RWPE2 (cell line): ENCODE measurements at regions not wholly inside any gene's neighbourhood (a gene's known extent, or its start where the extent isn't known, plus 50 kb on each side); places are given as distances from the start of the nearest gene placed in this dataset.

Experiments used
- ATAC-seq: fragments of 200-7000 bp; cut with Tn5 transposase; 3 replicates; pipeline ENCODE4 v1.9.1; 2021; ENCODE audit warnings: low read depth
- DNase-seq: peaks from one replicate; pipeline ENCODE4 v3.0.0-alpha.2; 2020; ENCODE audit warnings: low spot score
- H3K27ac ChIP-seq: fragments of 450-650 bp; 2 replicates; pipeline ENCODE4 v1.5.1; 2017; ENCODE audit warnings: mild to moderate bottlenecking; ENCODE audit not compliant: poor library complexity, severe bottlenecking
- H3K27me3 ChIP-seq: fragments of 250-450 bp; sonication (Bioruptor Pico); 2 replicates; pipeline ENCODE4 v1.5.1; 2021; ENCODE audit warnings: mild to moderate bottlenecking, moderate library complexity; ENCODE audit not compliant: insufficient read depth, poor library complexity, severe bottlenecking
- H3K36me3 ChIP-seq: fragments of 250-450 bp; sonication (Bioruptor Pico); 2 replicates; pipeline ENCODE4 v1.5.1; 2020; ENCODE audit warnings: low read depth, mild to moderate bottlenecking, moderate library complexity
- H3K4me1 ChIP-seq: fragments of 250-450 bp; sonication (Bioruptor Pico); 2 replicates; pipeline ENCODE4 v1.5.1; 2021; ENCODE audit warnings: mild to moderate bottlenecking, moderate library complexity; ENCODE audit not compliant: insufficient read depth, poor library complexity, severe bottlenecking
- H3K4me3 ChIP-seq: fragments of 250-450 bp; sonication (Bioruptor Pico); 2 replicates; pipeline ENCODE4 v1.5.1; 2021; ENCODE audit warnings: mild to moderate bottlenecking, moderate library complexity; ENCODE audit not compliant: severe bottlenecking
- H3K9me3 ChIP-seq: fragments of 250-450 bp; sonication (Bioruptor Pico); 2 replicates; pipeline ENCODE4 v1.5.1; 2021; ENCODE audit warnings: mild to moderate bottlenecking, moderate library complexity; ENCODE audit not compliant: severe bottlenecking
- CTCF ChIP-seq: fragments of 450-650 bp; IDR thresholded peaks from one replicate; pipeline ENCODE4 v1.5.1; 2017; ENCODE audit warnings: mild to moderate bottlenecking, moderate library complexity; ENCODE audit not compliant: poor library complexity, severe bottlenecking

GRCh38 chr2:104528101-104528500, 325.8 kb upstream of the POU3F3 start:
- H3K4me1 ChIP-seq, result no peaks in the 10 kb centered on the region
- no peak overlapping the region for H3K27ac ChIP-seq
- DNase-seq, result no peak
- TF ChIP-seq CTCF, result no peak
- no peaks in the 10 kb centered on the region for H3K36me3 ChIP-seq
- no peaks in the 10 kb centered on the region for H3K9me3 ChIP-seq
- H3K4me3 ChIP-seq, result no peak overlapping the region
- H3K27me3 ChIP-seq, result peaks cover 7% of the 10 kb centered on the region
- no peak for ATAC-seq

DNA sequence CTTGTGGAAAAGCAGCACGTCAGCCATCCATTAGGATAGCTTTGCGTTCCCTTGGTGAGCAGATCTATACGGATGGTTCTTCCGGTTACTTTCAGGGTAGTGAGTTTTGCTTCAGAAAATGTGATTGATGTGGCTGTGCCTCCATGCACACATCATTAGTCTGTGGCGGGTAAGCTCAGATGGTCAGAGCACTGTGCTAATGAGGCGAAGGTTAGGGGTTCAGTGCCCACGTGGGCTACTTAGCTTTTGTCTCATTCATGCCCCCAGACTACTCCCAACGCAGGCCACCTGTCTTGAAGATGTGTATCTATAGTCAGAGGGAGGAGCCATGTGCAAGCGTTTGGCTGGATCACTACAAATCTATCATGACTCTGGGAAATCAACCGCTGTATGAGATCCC, 322.8 kb upstream of the POU3F3 start:
- H3K4me1 ChIP-seq, result no peaks in the 10 kb centered on the region
- peaks cover 7% of the 10 kb centered on the region for H3K27me3 ChIP-seq
- no peaks in the 10 kb centered on the region for H3K9me3 ChIP-seq
- ATAC-seq (no peak), DNase-seq (no peak)
- no peak overlapping the region for H3K4me3 ChIP-seq
- no peak for TF ChIP-seq CTCF
- H3K36me3 ChIP-seq, result no peaks in the 10 kb centered on the region
- H3K27ac ChIP-seq, result no peak overlapping the region

GRCh38 chr2:104537116-104537515, 316.8 kb upstream of the POU3F3 start:
- H3K9me3 ChIP-seq, result no peaks in the 10 kb centered on the region
- no peak for TF ChIP-seq CTCF
- no peak for ATAC-seq
- H3K4me1 ChIP-seq, result no peaks in the 10 kb centered on the region
- H3K36me3 ChIP-seq, result no peaks in the 10 kb centered on the region
- no peak overlapping the region for H3K27ac ChIP-seq
- DNase-seq, result no peak
- no peak overlapping the region for H3K4me3 ChIP-seq
- H3K27me3 ChIP-seq, result peaks cover 19% of the 10 kb centered on the region

DNA sequence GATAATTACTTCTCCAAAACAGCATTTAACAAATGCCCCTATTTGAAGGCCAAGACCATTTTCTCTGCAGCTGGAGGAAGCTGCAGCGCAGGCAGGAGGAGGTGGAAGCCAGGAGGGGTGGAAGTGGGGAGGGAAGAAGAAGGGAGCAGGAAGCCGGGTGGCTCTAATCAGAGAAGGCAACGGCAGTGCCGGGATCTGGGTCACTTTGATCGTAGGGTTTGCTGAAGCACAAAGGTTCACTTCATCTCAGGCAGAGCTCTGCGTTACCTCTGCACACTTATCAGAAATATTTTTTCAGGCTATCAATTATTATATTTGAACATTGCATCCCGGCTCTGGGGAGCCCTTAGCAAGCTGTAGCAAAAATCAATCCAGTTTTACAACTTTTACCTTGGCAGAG, 315.8 kb upstream of the POU3F3 start:
- Histone ChIP-seq H3K4me1 (no peaks in the 10 kb centered on the region), H3K36me3 (no peaks in the 10 kb centered on the region), H3K27ac (no peak overlapping the region), H3K9me3 (no peaks in the 10 kb centered on the region), H3K27me3 (peaks cover 14% of the 10 kb centered on the region), H3K4me3 (no peak overlapping the region)
- no peak for ATAC-seq
- no peak for TF ChIP-seq CTCF
- DNase-seq, result no peak

DNA sequence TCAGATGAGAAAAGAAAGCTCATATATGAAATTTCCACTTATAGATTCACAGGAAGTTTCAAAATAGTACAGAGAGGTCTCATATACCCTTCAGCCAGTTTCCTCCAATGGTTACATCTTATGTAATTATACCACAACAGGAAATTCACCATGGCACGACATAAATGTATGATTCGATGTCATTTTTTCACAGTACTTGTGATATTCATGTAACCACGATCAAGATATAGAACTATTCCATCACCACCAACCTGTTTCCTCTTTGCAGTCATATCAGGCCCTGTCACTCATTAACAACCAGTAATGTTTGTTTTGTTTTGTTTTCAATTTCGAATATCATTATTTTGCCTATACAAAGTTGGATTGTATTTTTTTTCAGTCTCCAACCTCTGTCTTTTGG, 314.3 kb upstream of the POU3F3 start:
- DNase-seq (no peak), ATAC-seq (no peak)
- Histone ChIP-seq H3K36me3 (no peaks in the 10 kb centered on the region), H3K4me1 (no peaks in the 10 kb centered on the region), H3K27me3 (peaks cover 14% of the 10 kb centered on the region), H3K9me3 (no peaks in the 10 kb centered on the region), H3K27ac (no peak overlapping the region), H3K4me3 (no peak overlapping the region)
- no peak for TF ChIP-seq CTCF
